ENCODE measurements at regions not wholly inside any gene's neighbourhood (a gene's known extent, or its start where the extent isn't known, plus 50 kb on each side); places are given as distances from the start of the nearest gene placed in this dataset.

DNA sequence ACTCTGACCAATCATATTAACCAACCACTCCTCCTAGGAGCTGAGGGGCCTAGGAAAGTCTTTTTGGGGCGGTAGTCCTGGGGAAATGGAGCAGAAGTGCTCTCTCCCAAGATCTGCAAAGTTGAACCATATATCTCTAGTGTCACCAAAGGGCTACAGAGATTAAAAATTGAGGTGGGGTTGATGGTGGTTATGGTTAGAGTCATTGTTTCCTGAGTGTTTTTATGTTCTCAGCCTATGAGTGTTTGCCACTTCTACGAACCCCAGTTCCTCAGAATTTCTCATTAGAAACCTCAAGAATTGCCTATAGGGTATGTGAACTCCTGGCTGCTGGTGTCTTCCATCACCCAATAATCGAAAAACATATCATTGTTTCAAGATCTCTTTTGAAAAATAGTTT is 217.8 kb downstream of the CDRT15L2 start:
- TF ChIP-seq POLR2A (IDR thresholded peaks at IDR 0.05; ENCODE audit: low read depth, low read length) (no peak), TAF1 (IDR thresholded peaks at IDR 0.05; ENCODE audit: borderline replicate concordance, low read depth, low read length) (no peak)
